IMR-90 (cell line): ENCODE measurements at regions not wholly inside any gene's neighbourhood (a gene's known extent, or its start where the extent isn't known, plus 50 kb on each side); places are given as distances from the start of the nearest gene placed in this dataset.

Source experiments
- ATAC-seq: fragments of 200-7000 bp; cut with Tn5 transposase; 2 replicates; pipeline ENCODE4 v1.9.1; 2020; ENCODE audit warnings: low read depth, mild to moderate bottlenecking, moderate library complexity
- BruUV-seq: library from RNA; stranded (reverse); fragments of 400-500 nt; replicated peaks from 2 replicates; lab custom pipeline; 2021; lab: Mats Ljungman, UMichigan
- CTCF ChIA-PET: fragments of 300-600 bp; formaldehyde crosslinking; extraction: SDS; loops from one replicate; lab custom pipeline; 2021; ENCODE audit warnings: antibody characterized with exemption; lab: Yijun Ruan, JAX
- POLR2A ChIA-PET: fragments of 300-600 bp; sonication (Branson Sonifier 250); formaldehyde crosslinking; loops from one replicate; lab custom pipeline; 2022; ENCODE audit warnings: antibody characterized with exemption; ENCODE audit not compliant: unreplicated experiment; lab: Charles Lee
- DNase-seq: peaks from one replicate; pipeline ENCODE4 v3.0.0; 2013
- H2AFZ ChIP-seq: replicated peaks from 2 replicates; pipeline ENCODE3; 2013; ENCODE audit warnings: low read length, mild to moderate bottlenecking; ENCODE audit not compliant: poor library complexity
- H2AK5ac ChIP-seq: 2 replicates; pipeline ENCODE4 v1.6.1; 2013; ENCODE audit warnings: low read depth, low read length, inconsistent platforms
- H2AK9ac ChIP-seq: replicated peaks from 2 replicates; pipeline ENCODE3; 2013; ENCODE audit warnings: mild to moderate bottlenecking, low read depth, low read length, moderate library complexity; ENCODE audit not compliant: poor library complexity
- H2BK120ac ChIP-seq: 2 replicates; pipeline ENCODE4 v1.6.1; 2013; ENCODE audit warnings: low read depth, low read length, inconsistent platforms
- H2BK15ac ChIP-seq: 3 replicates; pipeline ENCODE4 v1.6.1; 2013; ENCODE audit warnings: low read depth, low read length, inconsistent platforms
- H2BK20ac ChIP-seq: 2 replicates; pipeline ENCODE4 v1.6.1; 2013; ENCODE audit warnings: low read depth, mild to moderate bottlenecking, inconsistent platforms, low read length, moderate library complexity
- H2BK5ac ChIP-seq: 2 replicates; pipeline ENCODE4 v1.6.1; 2013; ENCODE audit warnings: mild to moderate bottlenecking, low read depth, low read length, inconsistent platforms; ENCODE audit not compliant: poor library complexity, severe bottlenecking
- H3K14ac ChIP-seq: replicated peaks from 2 replicates; pipeline ENCODE4 v1.6.1; 2013; ENCODE audit warnings: low read depth, low read length, inconsistent platforms
- H3K18ac ChIP-seq: 2 replicates; pipeline ENCODE4 v1.6.1; 2013; ENCODE audit warnings: low read depth, low read length, control low read depth
- H3K23ac ChIP-seq: 2 replicates; pipeline ENCODE4 v1.6.1; 2013; ENCODE audit warnings: low read depth, low read length, inconsistent platforms
- H3K27ac ChIP-seq: 2 replicates; pipeline ENCODE4 v1.5.1; 2013; ENCODE audit warnings: mild to moderate bottlenecking, control low read depth, low read length; ENCODE audit not compliant: insufficient read depth
- H3K27me3 ChIP-seq: 2 replicates; pipeline ENCODE4 v1.6.1; 2013; ENCODE audit warnings: low read length; ENCODE audit not compliant: control insufficient read depth, insufficient read depth
- H3K36me3 ChIP-seq: 2 replicates; pipeline ENCODE4 v1.6.1; 2013; ENCODE audit warnings: low read length, mixed read lengths; ENCODE audit not compliant: control insufficient read depth, insufficient read depth
- H3K4ac ChIP-seq: 2 replicates; pipeline ENCODE4 v1.6.1; 2013; ENCODE audit warnings: low read depth, low read length, inconsistent platforms
- H3K4me1 ChIP-seq: 2 replicates; pipeline ENCODE4 v1.6.1; 2013; ENCODE audit warnings: low read length, mixed read lengths; ENCODE audit not compliant: control insufficient read depth, insufficient read depth
- H3K4me2 ChIP-seq: 2 replicates; pipeline ENCODE4 v1.6.1; 2013; ENCODE audit warnings: low read depth, mild to moderate bottlenecking, control low read depth, low read length, moderate library complexity
- H3K4me3 ChIP-seq: 2 replicates; pipeline ENCODE4 v1.5.1; 2013; ENCODE audit warnings: low read depth, mild to moderate bottlenecking, control low read depth, low read length, moderate library complexity; ENCODE audit not compliant: insufficient read depth
- H3K56ac ChIP-seq: 2 replicates; pipeline ENCODE4 v1.6.1; 2013; ENCODE audit warnings: low read length, inconsistent platforms; ENCODE audit not compliant: insufficient read depth; ENCODE audit errors: extremely low read depth
- H3K79me1 ChIP-seq, 2 experiments: 2 replicates each; pipeline ENCODE4 v1.6.1; 2013; ENCODE audit warnings: low read length in 2 of 2, inconsistent platforms in 1 of 2, low read depth in 1 of 2
- H3K9ac ChIP-seq: 2 replicates; pipeline ENCODE4 v1.6.1; 2013; ENCODE audit warnings: low read depth, low read length, control low read depth
- H3K9me1 ChIP-seq: 2 replicates; pipeline ENCODE4 v1.6.1; 2013; ENCODE audit warnings: low read length, inconsistent platforms; ENCODE audit not compliant: insufficient read depth
- H3K9me3 ChIP-seq: 2 replicates; pipeline ENCODE4 v1.6.1; 2013; ENCODE audit warnings: low read length; ENCODE audit not compliant: control insufficient read depth, insufficient read depth
- H4K20me1 ChIP-seq: 2 replicates; pipeline ENCODE4 v1.6.1; 2013; ENCODE audit warnings: low read length, inconsistent platforms; ENCODE audit not compliant: insufficient read depth
- H4K5ac ChIP-seq: 2 replicates; pipeline ENCODE4 v1.6.1; 2013; ENCODE audit warnings: mild to moderate bottlenecking, low read depth, low read length, control low read depth
- H4K8ac ChIP-seq, 2 experiments: 2 replicates each; pipeline ENCODE4 v1.6.1; 2013; ENCODE audit warnings: low read depth in 2 of 2, low read length in 2 of 2, control low read depth in 1 of 2, inconsistent platforms in 1 of 2
- H4K91ac ChIP-seq: 2 replicates; pipeline ENCODE4 v1.6.1; 2013; ENCODE audit warnings: low read depth, low read length, inconsistent platforms; ENCODE audit not compliant: insufficient read depth
- ELK1 ChIP-seq: fragments of 150-350 bp; IDR thresholded peaks from 2 replicates; pipeline ENCODE4 v1.6.1; 2016; ENCODE audit warnings: low read depth, mild to moderate bottlenecking, low read length, moderate library complexity, borderline replicate concordance
- WGBS, 2 experiments: methylation state at CpG; one replicate each; pipeline versions ENCODE4 v1.1.5 to v1.1.7; 2013; ENCODE audit warnings: missing lambda C conversion rate in 2 of 2; ENCODE audit not compliant: insufficient read length in 1 of 2; ENCODE audit errors: extremely low coverage in 2 of 2; 5-methylcytosine and 5-hydroxymethylcytosine counted together
- dilution Hi-C: fragments of 300-500 bp; cut with HindIII; formaldehyde crosslinking; loops from one replicate; pipeline ENCODE4 v1.14.3; 2018; ENCODE audit warnings: low sequenced_read_pairs; ENCODE audit not compliant: unreplicated experiment
- in situ Hi-C: fragments of 300-500 bp; cut with MboI; formaldehyde crosslinking; loops from 3 replicates; pipeline ENCODE4 v1.14.3; 2019; ENCODE audit warnings: low sequenced_read_pairs, inconsistent platforms, mixed read lengths
- intact Hi-C: fragments of 100-400 bp; cut with micrococcal nuclease; formaldehyde crosslinking; loops from 2 replicates; pipeline ENCODE4 v1.10.0; 2022

GRCh38 chr1:209051570-209051969 is 531.9 kb upstream of the CAMK1G start:
- ATAC-seq (no peak), DNase-seq (no peak)
- dilution Hi-C loops (no loop called here), in situ Hi-C loops (no loop called here), intact Hi-C loops (no loop called here)
- POLR2A ChIA-PET: no interaction called here
- H3K18ac ChIP-seq: no peak overlapping the region
- no peak overlapping the region for H2AK5ac ChIP-seq
- CTCF ChIA-PET: no interaction called here
- H3K4ac ChIP-seq: no peak overlapping the region
- WGBS, 2 experiments: 82% methylated on average over 3 of the region's 4 CpGs; no CpG with 5 or more reads in 1 of the 2 experiments
- no peak overlapping the region for H2BK15ac ChIP-seq
- H4K5ac ChIP-seq: no peak overlapping the region
- no peak overlapping the region for H3K23ac ChIP-seq
- H4K8ac ChIP-seq: no peak overlapping the region
- H3K79me1 ChIP-seq: no peaks in the 10 kb centered on the region
- H3K27me3 ChIP-seq: no peaks in the 10 kb centered on the region
- H3K36me3 ChIP-seq: no peaks in the 10 kb centered on the region
- no peak overlapping the region for H3K4me3 ChIP-seq
- BruUV-seq: no TSS peak
- H2BK5ac ChIP-seq: no peak overlapping the region
- H3K27ac ChIP-seq: no peak overlapping the region
- no peak overlapping the region for H3K14ac ChIP-seq
- TF ChIP-seq ELK1: no peak
- H3K9me3 ChIP-seq: peaks cover 10% of the 10 kb centered on the region
- H2BK20ac ChIP-seq: no peak overlapping the region
- H2AK9ac ChIP-seq: no peak overlapping the region
- H2BK120ac ChIP-seq: no peak overlapping the region
- no peak overlapping the region for H3K56ac ChIP-seq
- no peaks in the 10 kb centered on the region for H4K20me1 ChIP-seq
- no peak overlapping the region for H2AFZ ChIP-seq
- H3K9me1 ChIP-seq: no peaks in the 10 kb centered on the region
- H4K91ac ChIP-seq: no peak overlapping the region
- no peak overlapping the region for H3K4me2 ChIP-seq
- no peaks in the 10 kb centered on the region for H3K4me1 ChIP-seq
- no peak overlapping the region for H3K9ac ChIP-seq
